GM19452 (cell line): ENCODE measurements at regions not wholly inside any gene's neighbourhood (a gene's known extent, or its start where the extent isn't known, plus 50 kb on each side); places are given as distances from the start of the nearest gene placed in this dataset.
A peak's percentile ranks its signal among the peaks of the same experiment; 100 is the strongest.

Experiments
- ATAC-seq: cut with Tn5 transposase; IDR thresholded peaks from one replicate; pipeline ENCODE4 v1.9.1; 2021; ENCODE audit not compliant: unreplicated experiment

- no peak for ATAC-seq
Measured at GRCh38 chr7:85525676-85526075, 338.8 kb upstream of the SEMA3D start.

DNA sequence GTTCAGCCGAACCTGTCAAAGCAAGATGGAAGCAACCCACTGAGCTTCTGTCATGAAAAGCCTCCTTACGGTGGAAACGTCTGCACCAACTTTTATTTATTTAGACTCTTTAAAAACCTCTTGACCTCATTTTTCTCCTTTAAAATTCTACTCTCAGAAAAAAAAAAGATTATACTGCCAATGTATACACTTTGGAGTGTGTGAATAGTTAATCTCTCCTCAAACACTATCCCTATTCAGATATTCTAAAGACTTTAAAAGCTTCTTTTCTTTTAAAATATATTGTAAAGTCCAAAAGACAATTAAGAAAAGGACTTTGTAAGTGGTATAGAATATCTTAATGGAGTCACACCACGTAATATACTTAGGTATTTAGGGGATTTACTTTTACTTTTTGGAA lies 335.2 kb upstream of the SEMA3D start:
- ATAC-seq, result no peak

DNA sequence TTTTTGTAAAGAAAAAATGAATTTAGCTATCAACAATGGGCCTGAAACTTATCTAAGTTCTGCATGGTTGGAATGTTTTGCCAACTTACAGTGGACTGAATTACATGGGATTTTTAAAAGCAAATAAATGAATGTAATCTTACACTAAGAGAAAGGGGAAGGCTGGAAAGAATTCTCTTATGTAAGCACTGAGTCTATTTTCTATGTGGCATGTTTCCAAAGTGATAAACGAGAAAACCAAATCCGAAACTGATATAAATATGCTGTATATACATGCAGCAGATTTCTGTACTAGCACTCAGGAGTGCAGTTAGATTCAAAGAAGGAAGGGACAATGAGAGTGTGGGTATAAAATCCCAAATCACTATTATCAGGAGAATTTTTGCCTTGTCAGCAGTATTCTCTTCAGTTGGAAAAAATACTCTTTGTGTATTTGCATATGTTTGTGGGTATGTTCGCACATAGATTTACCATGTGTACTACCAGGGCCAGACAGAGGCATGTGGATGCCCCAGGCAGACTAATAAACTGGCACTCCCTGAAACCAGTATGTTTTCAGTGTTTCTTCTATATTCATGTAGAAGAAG lies 334.3 kb upstream of the SEMA3D start:
- ATAC-seq, result no peak

- ATAC-seq, result no peak
Measured at GRCh38 chr7:85520175-85520574, 333.3 kb upstream of the SEMA3D start.

- ATAC-seq, result no peak
Measured at GRCh38 chr7:85516675-85517074, 329.8 kb upstream of the SEMA3D start.

DNA sequence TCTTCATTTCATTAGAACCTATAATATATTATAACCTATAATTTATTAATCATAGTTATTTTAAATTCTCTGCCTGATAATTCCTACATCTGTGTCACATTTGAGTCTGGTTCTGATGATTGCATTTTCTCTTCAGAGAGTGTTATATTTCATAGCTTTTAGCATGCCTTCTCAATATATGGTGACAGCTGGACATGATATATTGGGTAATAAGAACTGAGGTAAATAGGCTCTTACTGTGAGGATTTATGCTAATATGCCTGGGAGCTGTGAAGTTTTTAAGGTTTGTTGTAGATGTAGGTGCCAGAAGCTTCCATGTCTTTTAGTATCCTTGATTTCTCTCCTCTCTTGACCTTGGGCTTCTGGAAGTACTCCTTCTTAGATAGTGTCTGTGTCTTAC lies 325.9 kb upstream of the SEMA3D start:
- no peak for ATAC-seq

DNA sequence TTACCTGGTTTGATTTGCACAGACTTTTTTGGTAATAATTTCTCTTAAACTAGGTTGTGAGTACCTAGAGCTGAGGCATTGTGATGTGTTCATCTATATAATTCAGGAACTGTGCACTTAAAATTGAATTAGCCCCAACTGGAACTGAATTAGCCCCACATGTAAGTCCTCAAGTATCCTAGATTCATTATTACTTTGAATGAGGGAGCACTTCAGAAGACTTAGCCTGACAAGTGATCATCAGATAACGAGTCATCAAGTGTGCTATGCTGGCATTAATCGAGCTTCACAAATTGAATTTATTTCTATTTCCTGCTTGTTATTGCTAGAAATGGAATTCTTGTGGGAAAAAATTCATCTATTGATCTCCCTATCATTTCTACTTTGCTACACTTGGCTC lies 323.4 kb upstream of the SEMA3D start:
- no peak for ATAC-seq

DNA sequence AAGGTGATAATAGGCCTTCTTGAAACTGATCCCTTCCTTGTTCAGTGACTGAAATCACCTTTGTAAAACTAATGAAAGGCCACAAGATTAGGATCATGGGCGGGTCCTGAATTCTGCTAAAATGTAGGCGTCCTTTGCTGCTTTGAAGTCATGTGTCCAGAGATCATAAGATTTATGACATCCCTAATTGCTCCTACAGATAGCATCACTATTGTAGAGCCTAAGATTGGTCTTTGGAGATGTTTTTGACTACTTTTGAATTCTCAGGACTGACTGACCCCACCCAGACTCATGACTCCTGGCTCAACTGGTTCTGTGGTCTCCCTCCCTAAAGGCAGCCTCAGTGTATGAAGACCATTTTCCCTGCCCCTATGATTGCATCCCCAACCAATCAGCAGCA lies 322.6 kb upstream of the SEMA3D start:
- ATAC-seq, result no peak

DNA sequence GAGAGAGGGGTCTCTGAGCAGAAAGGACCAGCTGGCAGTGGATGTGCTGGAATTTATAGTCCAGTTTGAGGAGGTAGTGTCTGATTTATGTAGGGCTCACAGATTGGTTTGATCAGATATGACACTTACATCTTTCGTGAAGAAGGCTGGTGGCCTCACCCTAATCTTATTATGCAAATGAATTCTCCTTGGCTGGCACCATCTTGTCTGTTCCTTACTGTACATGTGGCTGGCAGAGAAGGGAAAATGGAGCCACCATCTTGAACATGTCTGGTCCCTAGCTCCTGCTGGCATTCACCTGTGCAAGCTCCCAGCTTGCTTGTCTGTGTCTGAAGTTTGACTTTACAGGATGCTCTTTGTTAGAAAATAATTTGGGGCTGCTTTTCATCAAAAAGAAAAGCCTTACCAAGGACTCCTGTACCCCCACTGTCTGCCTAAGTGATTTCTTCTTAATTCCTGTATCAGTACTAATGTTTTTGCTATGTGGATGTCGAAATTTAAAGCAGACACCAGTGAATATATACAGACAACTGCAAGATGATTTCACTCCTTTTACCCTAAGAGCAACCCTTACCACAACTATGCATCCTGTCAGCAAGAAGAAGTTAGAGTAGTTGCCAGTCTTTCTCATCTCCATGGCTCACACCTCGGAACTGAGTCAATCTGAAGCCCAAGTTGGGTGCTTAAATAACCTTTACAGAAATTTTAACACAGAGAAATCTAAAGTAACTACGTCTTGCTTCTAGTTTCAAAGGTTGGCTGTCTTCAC lies 322.0 kb upstream of the SEMA3D start:
- ATAC-seq, result no peak

GRCh38 chr7:85498031-85498430 lies 311.2 kb upstream of the SEMA3D start:
- ATAC-seq, result no peak

DNA sequence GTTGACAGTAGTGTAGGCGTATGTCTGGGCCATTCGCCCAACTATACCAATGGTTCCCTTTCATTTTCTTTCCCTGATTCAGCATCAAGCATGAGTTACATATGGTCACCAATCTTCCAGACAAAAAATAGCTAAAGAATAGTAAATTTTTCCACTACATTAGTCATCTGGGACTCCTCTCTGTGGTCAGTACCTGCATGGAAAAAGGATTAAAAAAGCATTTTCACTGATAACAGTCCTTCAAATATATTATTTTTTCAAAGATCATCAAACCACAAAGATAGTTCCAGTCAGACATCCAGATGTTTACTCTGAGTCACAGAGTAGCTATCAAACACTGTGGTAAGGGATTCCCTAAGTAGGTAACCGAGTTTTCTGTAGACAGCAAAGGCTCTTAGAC lies 302.6 kb upstream of the SEMA3D start:
- no peak for ATAC-seq

DNA sequence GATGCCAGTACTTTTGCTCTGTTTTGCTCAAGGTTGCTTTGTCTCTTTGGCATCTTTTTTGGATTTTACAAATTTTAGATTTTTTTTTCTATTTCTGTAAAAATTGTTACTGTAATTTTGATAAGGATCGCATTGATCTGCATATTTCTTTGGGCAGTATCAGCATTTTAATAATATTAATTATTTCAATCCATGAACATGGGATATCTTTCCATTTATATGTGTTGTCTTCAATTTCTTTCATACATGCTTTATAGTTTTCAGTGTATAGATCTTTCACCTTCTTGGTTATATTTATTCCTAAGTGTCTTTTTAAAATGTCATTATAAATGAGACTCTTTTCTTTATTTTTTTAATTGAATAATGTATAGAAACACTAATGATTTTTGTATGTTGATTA lies 301.6 kb upstream of the SEMA3D start:
- no peak for ATAC-seq

- no peak for ATAC-seq
Measured at GRCh38 chr7:85483177-85483576, 296.3 kb upstream of the SEMA3D start.

DNA sequence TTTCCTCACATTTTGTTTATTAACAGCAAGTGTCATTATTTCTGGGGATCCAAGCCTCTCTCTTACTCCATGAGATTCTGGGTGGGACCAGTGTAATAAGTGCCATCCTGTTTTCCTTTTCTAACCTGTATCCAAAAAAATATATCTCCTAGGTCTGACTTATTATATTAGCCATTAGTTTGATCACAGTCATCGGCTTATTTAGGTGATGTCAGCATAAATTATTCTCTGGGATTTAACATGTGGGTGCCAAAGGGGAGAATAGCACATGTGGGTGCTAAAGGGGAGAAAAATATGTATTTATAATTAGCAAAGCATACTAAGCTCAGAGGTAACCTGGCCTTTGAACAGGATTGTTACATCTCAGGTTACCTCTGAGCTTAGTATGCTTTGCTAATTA lies 293.8 kb upstream of the SEMA3D start:
- ATAC-seq, result no peak

- no peak for ATAC-seq
Measured at GRCh38 chr7:85479918-85480643, 293.2 kb upstream of the SEMA3D start.

- no peak for ATAC-seq
Measured at GRCh38 chr7:85478530-85478929, 291.7 kb upstream of the SEMA3D start.

DNA sequence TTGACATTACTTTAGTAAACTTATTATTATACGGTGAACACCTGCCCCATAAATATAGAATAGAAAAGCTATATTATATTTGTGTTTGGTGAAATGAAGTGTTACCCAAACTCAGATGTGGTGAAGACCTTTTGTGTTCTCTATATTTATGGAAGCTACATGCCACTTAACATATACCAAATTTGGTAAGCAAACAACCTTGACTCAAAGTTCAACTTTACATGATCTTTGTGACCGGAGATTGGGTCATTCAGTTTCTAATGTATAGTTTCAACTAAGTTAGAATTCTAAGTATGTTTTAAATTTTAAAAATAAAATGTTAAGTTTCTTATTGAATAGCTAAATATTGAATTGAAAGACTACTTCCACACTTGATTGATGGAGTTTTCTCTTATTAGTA lies 288.6 kb upstream of the SEMA3D start:
- ATAC-seq, result no peak

DNA sequence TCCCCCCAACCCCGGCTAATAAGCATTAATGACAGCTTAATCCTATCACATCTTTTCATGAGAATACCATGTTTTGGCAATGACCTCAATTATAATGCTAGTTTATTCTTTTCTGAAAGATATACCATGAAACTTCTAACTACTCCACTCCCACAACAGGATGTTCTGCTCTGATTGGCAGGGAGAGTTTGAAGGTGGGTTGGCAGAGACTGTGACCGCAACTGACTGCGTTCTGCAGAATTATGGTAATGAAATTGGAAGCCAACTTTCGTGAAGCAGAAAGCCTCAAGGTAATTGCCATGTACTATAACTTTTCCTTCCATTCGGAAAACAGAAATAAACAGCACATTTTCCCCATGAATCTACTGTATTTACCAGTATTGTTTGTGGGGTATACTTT lies 288.2 kb upstream of the SEMA3D start:
- no peak for ATAC-seq

DNA sequence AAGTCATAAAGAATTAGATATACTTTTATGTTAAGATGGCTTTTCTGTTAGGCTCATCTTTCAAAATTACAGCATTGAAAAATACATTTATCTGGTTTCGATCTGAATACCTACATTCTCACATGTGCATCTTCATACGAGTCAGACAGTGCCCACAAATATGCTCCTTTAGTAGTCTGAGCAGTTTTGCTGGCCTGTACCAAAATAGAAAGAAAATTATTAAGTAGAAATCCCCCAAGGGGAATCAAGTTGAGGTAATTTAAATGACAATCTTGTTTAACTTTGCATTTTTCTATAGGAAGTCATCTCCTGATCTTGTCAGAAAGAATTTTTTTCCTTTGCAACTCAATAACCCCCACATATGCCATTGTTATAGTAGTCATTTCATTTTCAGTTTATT lies 287.4 kb upstream of the SEMA3D start:
- ATAC-seq, result peak; percentile 60

DNA sequence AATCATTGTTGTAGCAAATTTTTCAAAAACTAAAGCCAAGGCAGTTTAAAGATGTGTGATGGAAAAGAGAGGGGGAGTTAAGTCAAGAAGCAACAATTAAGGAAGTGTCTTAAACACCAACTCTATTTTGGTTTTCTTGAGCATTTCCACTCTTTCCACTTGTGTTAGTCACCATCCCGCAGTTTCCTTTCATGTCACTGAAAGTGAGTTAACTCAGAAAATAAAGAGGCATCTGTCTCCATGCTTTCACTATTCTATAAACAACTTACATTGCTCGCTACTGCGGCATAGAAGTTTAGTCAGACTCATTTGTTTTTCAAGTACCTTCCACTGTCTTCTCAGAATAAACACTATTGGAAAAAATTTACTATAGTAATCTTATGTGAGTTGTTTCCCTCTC lies 284.9 kb upstream of the SEMA3D start:
- ATAC-seq, result no peak

DNA sequence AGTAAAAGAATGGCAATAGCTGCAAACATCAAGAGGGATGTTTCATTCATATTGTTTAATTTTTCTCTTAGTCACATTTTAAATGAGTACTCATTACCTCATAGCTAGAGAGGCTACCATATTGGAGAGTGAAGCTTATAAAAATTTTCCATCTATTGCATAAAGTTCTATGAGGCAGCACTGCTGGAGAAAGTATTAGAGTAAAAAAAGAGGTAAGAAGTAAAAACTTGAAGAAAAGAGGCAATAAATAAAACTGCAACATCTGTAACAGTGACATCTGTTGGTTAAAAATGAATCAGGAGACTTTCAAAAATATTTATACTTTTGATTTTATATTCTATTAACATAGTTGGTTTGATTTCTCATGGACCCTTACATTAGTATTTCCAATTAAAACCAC lies 284.5 kb upstream of the SEMA3D start:
- ATAC-seq, result no peak

DNA sequence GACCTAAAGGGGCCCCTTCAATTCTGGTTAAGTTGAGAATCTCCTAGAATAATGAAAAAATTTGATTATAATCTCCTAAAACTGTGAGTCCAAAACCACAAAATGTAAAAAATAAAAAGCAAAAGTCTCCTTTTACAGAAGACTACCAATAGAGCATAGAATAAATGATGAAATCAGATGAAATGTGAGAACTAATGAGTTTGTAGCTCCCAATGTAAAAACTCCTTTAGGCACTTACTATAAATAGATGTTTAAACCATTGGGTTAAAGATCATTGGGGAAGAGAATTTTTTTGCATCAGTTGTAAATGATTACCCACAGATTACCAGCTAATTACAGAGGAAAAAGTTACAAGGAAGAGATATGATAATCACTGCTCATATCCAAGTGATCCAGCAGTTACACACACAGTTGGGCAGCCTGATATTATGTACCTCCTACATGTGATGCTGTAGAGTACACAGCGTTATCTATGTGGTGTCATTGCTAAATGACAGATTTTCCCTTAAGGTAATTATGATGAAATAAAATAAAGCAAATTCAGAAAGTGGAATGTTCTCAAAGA lies 282.7 kb upstream of the SEMA3D start:
- no peak for ATAC-seq
